ENCODE measurements at regions not wholly inside any gene's neighbourhood (a gene's known extent, or its start where the extent isn't known, plus 50 kb on each side); places are given as distances from the start of the nearest gene placed in this dataset.
"Not testable (repeated sequence)": the region's sequence is repeated elsewhere in the genome, so short reads cannot be mapped to it uniquely, and the experiment has no call there.

GRCh38 chr4:110335399-110335798 lies 137.0 kb upstream of the ELOVL6 start:
- Histone ChIP-seq H3K9ac (ENCODE audit: low read length) (no peak overlapping the region), H3K27ac (ENCODE audit: low read length) (no peak overlapping the region), H3K79me2 (replicated peaks; ENCODE audit: insufficient read depth, low read length) (no peaks in the 10 kb centered on the region), H2AFZ (ENCODE audit: low read depth, low read length) (no peak overlapping the region), H3K4me2 (ENCODE audit: low read length) (no peak overlapping the region), H3K9me2 (ENCODE audit: insufficient read depth, low read length) (no peaks in the 10 kb centered on the region), H3K9me3 (ENCODE audit: low read length) (no peaks in the 10 kb centered on the region), H3K36me3 (ENCODE audit: insufficient read depth, low read length) (no peaks in the 10 kb centered on the region), H3F3A (ENCODE audit: insufficient read depth, low read length, poor library complexity, severe bottlenecking) (no peaks in the 10 kb centered on the region), H3K27me3 (ENCODE audit: insufficient read depth, low read depth, low read length) (no peaks in the 10 kb centered on the region), H4K20me1 (ENCODE audit: insufficient read depth) (no peaks in the 10 kb centered on the region), H3K4me3 (ENCODE audit: low read length) (no peak overlapping the region)
- TF ChIP-seq TAF1 (IDR thresholded peaks at IDR 0.05; ENCODE audit: low read depth) (no peak), SMC3 (conservative IDR thresholded peaks at IDR 0.05; ENCODE audit: poor library complexity) (no peak), RAD21 (conservative IDR thresholded peaks at IDR 0.05) (no peak), POLR2AphosphoS5 (IDR thresholded peaks at IDR 0.05) (no peak), EP300 (conservative IDR thresholded peaks at IDR 0.05; ENCODE audit: poor library complexity, severe bottlenecking) (no peak)
- TF ChIP-seq, protein P1, sequence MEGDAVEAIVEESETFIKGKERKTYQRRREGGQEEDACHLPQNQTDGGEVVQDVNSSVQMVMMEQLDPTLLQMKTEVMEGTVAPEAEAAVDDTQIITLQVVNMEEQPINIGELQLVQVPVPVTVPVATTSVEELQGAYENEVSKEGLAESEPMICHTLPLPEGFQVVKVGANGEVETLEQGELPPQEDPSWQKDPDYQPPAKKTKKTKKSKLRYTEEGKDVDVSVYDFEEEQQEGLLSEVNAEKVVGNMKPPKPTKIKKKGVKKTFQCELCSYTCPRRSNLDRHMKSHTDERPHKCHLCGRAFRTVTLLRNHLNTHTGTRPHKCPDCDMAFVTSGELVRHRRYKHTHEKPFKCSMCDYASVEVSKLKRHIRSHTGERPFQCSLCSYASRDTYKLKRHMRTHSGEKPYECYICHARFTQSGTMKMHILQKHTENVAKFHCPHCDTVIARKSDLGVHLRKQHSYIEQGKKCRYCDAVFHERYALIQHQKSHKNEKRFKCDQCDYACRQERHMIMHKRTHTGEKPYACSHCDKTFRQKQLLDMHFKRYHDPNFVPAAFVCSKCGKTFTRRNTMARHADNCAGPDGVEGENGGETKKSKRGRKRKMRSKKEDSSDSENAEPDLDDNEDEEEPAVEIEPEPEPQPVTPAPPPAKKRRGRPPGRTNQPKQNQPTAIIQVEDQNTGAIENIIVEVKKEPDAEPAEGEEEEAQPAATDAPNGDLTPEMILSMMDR (IDR thresholded peaks at IDR 0.05; ENCODE audit: poor library complexity, severe bottlenecking), result no peak

- no peaks in the 10 kb centered on the region for H3K79me2 ChIP-seq (replicated peaks; ENCODE audit: insufficient read depth, low read length)
- no peak for TF ChIP-seq MXI1 (conservative IDR thresholded peaks at IDR 0.05; ENCODE audit: poor library complexity, severe bottlenecking)
- TF ChIP-seq, protein P2, sequence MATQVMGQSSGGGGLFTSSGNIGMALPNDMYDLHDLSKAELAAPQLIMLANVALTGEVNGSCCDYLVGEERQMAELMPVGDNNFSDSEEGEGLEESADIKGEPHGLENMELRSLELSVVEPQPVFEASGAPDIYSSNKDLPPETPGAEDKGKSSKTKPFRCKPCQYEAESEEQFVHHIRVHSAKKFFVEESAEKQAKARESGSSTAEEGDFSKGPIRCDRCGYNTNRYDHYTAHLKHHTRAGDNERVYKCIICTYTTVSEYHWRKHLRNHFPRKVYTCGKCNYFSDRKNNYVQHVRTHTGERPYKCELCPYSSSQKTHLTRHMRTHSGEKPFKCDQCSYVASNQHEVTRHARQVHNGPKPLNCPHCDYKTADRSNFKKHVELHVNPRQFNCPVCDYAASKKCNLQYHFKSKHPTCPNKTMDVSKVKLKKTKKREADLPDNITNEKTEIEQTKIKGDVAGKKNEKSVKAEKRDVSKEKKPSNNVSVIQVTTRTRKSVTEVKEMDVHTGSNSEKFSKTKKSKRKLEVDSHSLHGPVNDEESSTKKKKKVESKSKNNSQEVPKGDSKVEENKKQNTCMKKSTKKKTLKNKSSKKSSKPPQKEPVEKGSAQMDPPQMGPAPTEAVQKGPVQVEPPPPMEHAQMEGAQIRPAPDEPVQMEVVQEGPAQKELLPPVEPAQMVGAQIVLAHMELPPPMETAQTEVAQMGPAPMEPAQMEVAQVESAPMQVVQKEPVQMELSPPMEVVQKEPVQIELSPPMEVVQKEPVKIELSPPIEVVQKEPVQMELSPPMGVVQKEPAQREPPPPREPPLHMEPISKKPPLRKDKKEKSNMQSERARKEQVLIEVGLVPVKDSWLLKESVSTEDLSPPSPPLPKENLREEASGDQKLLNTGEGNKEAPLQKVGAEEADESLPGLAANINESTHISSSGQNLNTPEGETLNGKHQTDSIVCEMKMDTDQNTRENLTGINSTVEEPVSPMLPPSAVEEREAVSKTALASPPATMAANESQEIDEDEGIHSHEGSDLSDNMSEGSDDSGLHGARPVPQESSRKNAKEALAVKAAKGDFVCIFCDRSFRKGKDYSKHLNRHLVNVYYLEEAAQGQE (IDR thresholded peaks at IDR 0.05; ENCODE audit: borderline replicate concordance), result no peak
- TF ChIP-seq POLR2AphosphoS5 (IDR thresholded peaks at IDR 0.05), result no peak
- no peak for TF ChIP-seq SMC3 (conservative IDR thresholded peaks at IDR 0.05; ENCODE audit: poor library complexity)
- no peaks in the 10 kb centered on the region for H3K36me3 ChIP-seq (ENCODE audit: insufficient read depth, low read length)
- no peaks in the 10 kb centered on the region for H3F3A ChIP-seq (ENCODE audit: insufficient read depth, low read length, poor library complexity, severe bottlenecking)
- H3K9me2 ChIP-seq (ENCODE audit: insufficient read depth, low read length), result no peaks in the 10 kb centered on the region
- peaks cover 5% of the 10 kb centered on the region for H3K9me3 ChIP-seq (ENCODE audit: low read length)
- no peaks in the 10 kb centered on the region for H3K27me3 ChIP-seq (ENCODE audit: insufficient read depth, low read depth, low read length)
- H2AFZ ChIP-seq (ENCODE audit: low read depth, low read length), result no peak overlapping the region
- H3K4me3 ChIP-seq (ENCODE audit: low read length), result no peak overlapping the region
- no peak overlapping the region for H3K27ac ChIP-seq (ENCODE audit: low read length)
- no peaks in the 10 kb centered on the region for H4K20me1 ChIP-seq (ENCODE audit: insufficient read depth)
- no peak overlapping the region for H3K4me2 ChIP-seq (ENCODE audit: low read length)
- H3K9ac ChIP-seq (ENCODE audit: low read length), result no peak overlapping the region
Measured at GRCh38 chr4:110332483-110332882, 134.1 kb upstream of the ELOVL6 start.

DNA sequence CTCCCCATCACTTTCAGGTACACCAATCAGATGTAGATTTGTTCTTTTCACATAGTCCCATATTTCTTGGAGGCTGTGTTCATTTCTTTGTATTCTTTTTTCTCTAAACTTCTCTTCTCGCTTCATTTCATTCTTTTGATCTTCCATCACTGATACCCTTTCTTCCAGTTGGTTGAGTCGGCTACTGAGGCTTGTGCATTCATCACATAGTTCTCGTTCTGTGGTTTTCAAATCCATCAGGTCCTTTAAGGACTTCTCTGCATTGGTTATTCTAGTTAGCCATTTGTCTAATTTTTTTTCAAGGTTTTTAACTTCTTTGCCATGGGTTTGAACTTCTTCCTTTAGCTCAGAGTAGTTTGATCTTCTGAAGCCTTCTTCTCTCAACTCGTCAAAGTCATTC lies 128.0 kb upstream of the ELOVL6 start:
- not testable (repeated sequence) for H3K4me2 ChIP-seq (ENCODE audit: low read length); H2AFZ ChIP-seq (ENCODE audit: low read depth, low read length); H3K9me3 ChIP-seq (ENCODE audit: low read length); H3F3A ChIP-seq (ENCODE audit: insufficient read depth, low read length, poor library complexity, severe bottlenecking); H3K4me3 ChIP-seq (ENCODE audit: low read length); H3K9me2 ChIP-seq (ENCODE audit: insufficient read depth, low read length); H3K9ac ChIP-seq (ENCODE audit: low read length); H3K79me2 ChIP-seq (replicated peaks; ENCODE audit: insufficient read depth, low read length); H3K27me3 ChIP-seq (ENCODE audit: insufficient read depth, low read depth, low read length); H3K27ac ChIP-seq (ENCODE audit: low read length); H4K20me1 ChIP-seq (ENCODE audit: insufficient read depth); H3K36me3 ChIP-seq (ENCODE audit: insufficient read depth, low read length)

Data from neural cell (in vitro differentiated cells).